Neural progenitor cell (in vitro differentiated cells): ENCODE measurements at regions not wholly inside any gene's neighbourhood (a gene's known extent, or its start where the extent isn't known, plus 50 kb on each side); places are given as distances from the start of the nearest gene placed in this dataset.
"Not testable (repeated sequence)": the region's sequence is repeated elsewhere in the genome, so short reads cannot be mapped to it uniquely, and the experiment has no call there.

Source experiments
- DNase-seq: peaks from one replicate; pipeline ENCODE4 v3.0.0-alpha.2; 2016; ENCODE audit warnings: low spot score
- H2AFZ ChIP-seq: fragments of 200-600 bp; sonication (generic); replicated peaks from 2 replicates; pipeline ENCODE4 v1.6.1; 2016; ENCODE audit warnings: antibody characterized with exemption
- H3F3A ChIP-seq: fragments of 200-600 bp; sonication (generic); 2 replicates; pipeline ENCODE4 v1.6.1; 2016; ENCODE audit warnings: antibody characterized with exemption, low read depth
- H3K27ac ChIP-seq: fragments of 200-600 bp; sonication (generic); 2 replicates; pipeline ENCODE4 v1.5.1; 2016; ENCODE audit warnings: mild to moderate bottlenecking
- H3K27me3 ChIP-seq: fragments of 200-600 bp; sonication (generic); 2 replicates; pipeline ENCODE4 v1.6.1; 2016; ENCODE audit warnings: mild to moderate bottlenecking, moderate library complexity
- H3K36me3 ChIP-seq: fragments of 200-600 bp; sonication (generic); 2 replicates; pipeline ENCODE4 v1.5.1; 2016
- H3K4me1 ChIP-seq: fragments of 200-600 bp; sonication (generic); 2 replicates; pipeline ENCODE4 v1.6.1; 2016; ENCODE audit warnings: mixed run types
- H3K4me2 ChIP-seq: fragments of 200-600 bp; sonication (generic); 2 replicates; pipeline ENCODE4 v1.6.1; 2016
- H3K4me3 ChIP-seq: fragments of 200-600 bp; sonication (generic); 2 replicates; pipeline ENCODE4 v1.5.1; 2016
- H3K79me2 ChIP-seq: fragments of 200-600 bp; sonication (generic); 2 replicates; pipeline ENCODE4 v1.6.1; 2016; ENCODE audit warnings: low read depth
- H3K9ac ChIP-seq: fragments of 200-600 bp; sonication (generic); 2 replicates; pipeline ENCODE4 v1.6.1; 2016
- H3K9me3 ChIP-seq: fragments of 200-600 bp; sonication (generic); 2 replicates; pipeline ENCODE4 v1.5.1; 2016; ENCODE audit warnings: low read depth
- H4K20me1 ChIP-seq: fragments of 200-600 bp; sonication (generic); 2 replicates; pipeline ENCODE4 v1.6.1; 2016; ENCODE audit warnings: low read depth
- H3K27ac Mint-ChIP-seq: 3 replicates; pipeline ENCODE4 v1.8.0; 2021; ENCODE audit warnings: mixed read lengths
- H3K27me3 Mint-ChIP-seq: 2 replicates; pipeline ENCODE4 v1.8.0; 2022; ENCODE audit warnings: low read depth, mild to moderate bottlenecking, inconsistent platforms, moderate library complexity, mixed read lengths; ENCODE audit not compliant: insufficient read depth
- H3K36me3 Mint-ChIP-seq: 3 replicates; pipeline ENCODE4 v1.8.0; 2021; ENCODE audit warnings: mixed read lengths
- H3K4me1 Mint-ChIP-seq: 3 replicates; pipeline ENCODE4 v1.8.0; 2021; ENCODE audit warnings: mixed read lengths
- H3K4me3 Mint-ChIP-seq: 3 replicates; pipeline ENCODE4 v1.8.0; 2021; ENCODE audit warnings: mild to moderate bottlenecking, moderate library complexity, mixed read lengths
- H3K9me3 Mint-ChIP-seq: 3 replicates; pipeline ENCODE4 v1.8.0; 2020; ENCODE audit warnings: mixed read lengths
- EZH2 ChIP-seq: fragments of 200-600 bp; sonication (generic); IDR thresholded peaks from 2 replicates; pipeline ENCODE4 v1.6.1; 2017; ENCODE audit warnings: antibody characterized with exemption, mild to moderate bottlenecking, moderate library complexity
- EZH2phosphoT487 ChIP-seq: fragments of 200-600 bp; sonication (generic); IDR thresholded peaks from 2 replicates; pipeline ENCODE4 v1.6.1; 2017; ENCODE audit warnings: antibody characterized with exemption
- TF ChIP-seq, protein P1 (sequence below): fragments of 200-600 bp; sonication (generic); IDR thresholded peaks from 2 replicates; pipeline ENCODE4 v1.5.1; 2017; ENCODE audit warnings: antibody characterized with exemption, mild to moderate bottlenecking

DNA sequence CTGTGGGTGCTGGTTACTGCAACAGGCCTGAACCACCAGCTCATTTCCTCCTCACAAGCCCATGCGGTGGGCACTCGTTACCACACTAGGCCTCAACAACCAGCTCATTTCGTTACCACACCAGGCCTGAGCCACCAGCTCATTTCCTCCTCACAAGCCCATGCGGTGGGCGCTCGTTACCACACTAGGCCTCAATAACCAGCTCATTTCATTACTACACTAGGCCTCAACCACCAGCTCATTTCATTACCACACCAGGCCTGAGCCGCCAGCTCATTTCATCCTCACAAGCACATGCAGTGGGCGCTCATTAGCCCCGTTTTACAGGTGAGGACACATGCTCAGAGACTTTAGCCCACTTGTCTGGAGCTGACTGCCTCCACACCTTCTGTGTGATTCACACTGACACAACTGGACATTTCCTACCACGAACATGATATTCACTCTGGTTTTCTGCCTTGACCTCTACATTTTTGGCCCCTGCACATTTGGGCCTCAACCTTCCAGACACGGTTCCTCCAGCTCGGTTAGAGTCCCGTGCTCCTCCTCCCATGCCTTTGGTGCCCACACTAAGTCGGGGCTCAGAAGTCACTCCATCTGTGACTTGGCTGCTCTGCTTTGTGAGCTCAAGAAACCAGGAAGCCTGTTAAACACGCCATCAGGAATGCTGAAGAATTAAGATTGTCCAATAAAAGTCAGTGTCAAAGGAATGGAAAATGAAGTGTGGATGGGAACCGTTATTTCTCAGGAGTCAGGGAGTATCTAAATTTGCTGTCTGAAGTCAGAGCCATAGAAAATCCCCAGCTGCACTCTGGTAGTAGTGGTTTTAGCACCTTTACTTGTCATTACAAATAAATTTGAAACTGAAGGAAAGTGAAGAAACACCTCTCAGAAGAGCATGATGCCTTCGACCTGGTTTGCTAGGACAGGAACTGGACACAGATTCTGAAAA is 55.8 kb upstream of the LANCL2 start:
- no peak for TF ChIP-seq EZH2phosphoT487
- no peak for TF ChIP-seq EZH2
- TF ChIP-seq, protein P1, sequence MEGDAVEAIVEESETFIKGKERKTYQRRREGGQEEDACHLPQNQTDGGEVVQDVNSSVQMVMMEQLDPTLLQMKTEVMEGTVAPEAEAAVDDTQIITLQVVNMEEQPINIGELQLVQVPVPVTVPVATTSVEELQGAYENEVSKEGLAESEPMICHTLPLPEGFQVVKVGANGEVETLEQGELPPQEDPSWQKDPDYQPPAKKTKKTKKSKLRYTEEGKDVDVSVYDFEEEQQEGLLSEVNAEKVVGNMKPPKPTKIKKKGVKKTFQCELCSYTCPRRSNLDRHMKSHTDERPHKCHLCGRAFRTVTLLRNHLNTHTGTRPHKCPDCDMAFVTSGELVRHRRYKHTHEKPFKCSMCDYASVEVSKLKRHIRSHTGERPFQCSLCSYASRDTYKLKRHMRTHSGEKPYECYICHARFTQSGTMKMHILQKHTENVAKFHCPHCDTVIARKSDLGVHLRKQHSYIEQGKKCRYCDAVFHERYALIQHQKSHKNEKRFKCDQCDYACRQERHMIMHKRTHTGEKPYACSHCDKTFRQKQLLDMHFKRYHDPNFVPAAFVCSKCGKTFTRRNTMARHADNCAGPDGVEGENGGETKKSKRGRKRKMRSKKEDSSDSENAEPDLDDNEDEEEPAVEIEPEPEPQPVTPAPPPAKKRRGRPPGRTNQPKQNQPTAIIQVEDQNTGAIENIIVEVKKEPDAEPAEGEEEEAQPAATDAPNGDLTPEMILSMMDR, result no peak
- Histone ChIP-seq H3K4me3 (no peak overlapping the region), H3F3A (no peaks in the 10 kb centered on the region), H3K27me3 (no peaks in the 10 kb centered on the region), H3K4me1 (no peaks in the 10 kb centered on the region), H3K9me3 (no peaks in the 10 kb centered on the region), H3K4me2 (no peak overlapping the region), H4K20me1 (no peaks in the 10 kb centered on the region), H2AFZ (no peak overlapping the region), H3K36me3 (no peaks in the 10 kb centered on the region), H3K79me2 (no peaks in the 10 kb centered on the region), H3K27ac (no peak overlapping the region), H3K9ac (no peak overlapping the region)
- no peak overlapping the region for H3K27ac Mint-ChIP-seq
- DNase-seq, result no peak
- H3K4me3 Mint-ChIP-seq, result no peak overlapping the region
- peaks cover 15% of the 10 kb centered on the region for H3K9me3 Mint-ChIP-seq
- H3K36me3 Mint-ChIP-seq, result peaks cover 4% of the 10 kb centered on the region
- H3K27me3 Mint-ChIP-seq, result peaks cover 5% of the 10 kb centered on the region
- no peaks in the 10 kb centered on the region for H3K4me1 Mint-ChIP-seq

DNA sequence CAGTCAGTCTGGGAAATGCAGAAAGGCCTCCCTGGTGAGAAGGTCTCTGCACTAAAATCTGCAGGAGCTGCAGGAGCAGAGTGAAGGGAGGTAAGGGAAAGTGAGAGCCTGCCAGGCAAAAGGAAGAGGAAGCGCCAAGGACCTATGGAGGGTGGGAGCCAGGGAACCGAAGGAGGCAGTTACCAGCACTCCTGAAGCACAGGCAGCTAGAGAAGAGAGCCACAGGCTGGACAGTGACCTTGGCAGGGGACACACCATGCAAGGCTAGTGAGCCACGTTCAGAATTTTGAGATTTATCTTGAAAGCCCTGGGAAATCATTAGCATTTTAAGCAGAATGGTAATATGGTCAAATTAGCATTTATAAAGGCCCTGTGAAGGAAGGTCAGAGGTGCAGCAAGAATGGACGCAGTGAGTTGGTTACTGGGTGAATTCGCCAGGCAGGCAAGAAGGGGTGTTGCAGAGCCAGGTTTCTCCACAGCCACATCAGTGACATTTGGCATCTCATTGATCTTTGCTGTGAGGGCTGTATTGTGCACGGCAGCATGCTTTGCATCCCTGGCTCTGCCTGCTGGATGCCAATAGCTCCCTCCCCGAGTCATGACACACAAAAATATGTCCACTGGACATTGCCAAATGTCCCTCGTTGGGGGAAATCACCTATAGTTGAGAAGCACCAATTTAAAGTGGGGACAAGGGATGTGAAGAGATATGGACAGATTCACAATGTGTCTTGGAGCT is 54.7 kb upstream of the LANCL2 start:
- peaks cover 4% of the 10 kb centered on the region for H3K36me3 Mint-ChIP-seq
- H3K9me3 Mint-ChIP-seq, result peaks cover 15% of the 10 kb centered on the region

DNA sequence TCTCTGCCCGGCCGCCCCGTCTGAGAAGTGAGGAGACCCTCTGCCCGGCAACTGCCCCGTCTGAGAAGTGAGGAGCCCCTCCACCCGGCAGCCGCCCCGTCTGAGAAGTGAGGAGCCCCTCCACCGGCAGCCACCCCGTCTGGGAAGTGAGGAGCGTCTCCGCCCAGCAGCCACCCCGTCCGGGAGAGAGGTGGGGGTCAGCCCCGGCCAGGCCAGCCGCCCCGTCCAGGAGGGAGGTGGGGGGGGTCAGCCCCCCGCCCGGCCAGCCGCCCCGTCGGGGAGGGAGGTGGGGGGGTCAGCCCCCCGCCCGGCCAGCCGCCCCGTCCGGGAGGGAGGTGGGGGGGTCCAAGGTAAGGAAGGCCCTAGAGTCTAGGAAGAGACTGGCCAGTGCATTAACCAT is 53.2 kb upstream of the LANCL2 start:
- H3K27ac Mint-ChIP-seq, H3K4me3 Mint-ChIP-seq, H3K36me3 Mint-ChIP-seq, H3K4me2 ChIP-seq, H3K79me2 ChIP-seq, H3K27ac ChIP-seq, H3K27me3 ChIP-seq, DNase-seq, H3K9ac ChIP-seq, H3K36me3 ChIP-seq, H3F3A ChIP-seq, H3K27me3 Mint-ChIP-seq, H3K9me3 ChIP-seq, H3K4me1 ChIP-seq, H3K4me3 ChIP-seq, H2AFZ ChIP-seq, H3K4me1 Mint-ChIP-seq, H4K20me1 ChIP-seq: not testable (repeated sequence)
- peaks cover 15% of the 10 kb centered on the region for H3K9me3 Mint-ChIP-seq

More for the DNA sequence above, 54.7 kb upstream of the LANCL2 start:
- TF ChIP-seq EZH2phosphoT487, result no peak
- TF ChIP-seq, protein P1, result no peak
- TF ChIP-seq EZH2, result no peak
- Histone ChIP-seq H3K4me3 (no peak overlapping the region), H3K79me2 (no peaks in the 10 kb centered on the region), H3K9ac (no peak overlapping the region), H2AFZ (no peak overlapping the region), H3K36me3 (no peaks in the 10 kb centered on the region), H3F3A (no peaks in the 10 kb centered on the region), H4K20me1 (no peaks in the 10 kb centered on the region), H3K4me1 (no peaks in the 10 kb centered on the region), H3K4me2 (no peak overlapping the region), H3K27ac (no peak overlapping the region), H3K9me3 (no peaks in the 10 kb centered on the region), H3K27me3 (no peaks in the 10 kb centered on the region)
- no peak overlapping the region for H3K4me3 Mint-ChIP-seq
- no peak for DNase-seq
- H3K27ac Mint-ChIP-seq, result no peak overlapping the region
- no peaks in the 10 kb centered on the region for H3K4me1 Mint-ChIP-seq
- H3K27me3 Mint-ChIP-seq, result peaks cover 5% of the 10 kb centered on the region

DNA sequence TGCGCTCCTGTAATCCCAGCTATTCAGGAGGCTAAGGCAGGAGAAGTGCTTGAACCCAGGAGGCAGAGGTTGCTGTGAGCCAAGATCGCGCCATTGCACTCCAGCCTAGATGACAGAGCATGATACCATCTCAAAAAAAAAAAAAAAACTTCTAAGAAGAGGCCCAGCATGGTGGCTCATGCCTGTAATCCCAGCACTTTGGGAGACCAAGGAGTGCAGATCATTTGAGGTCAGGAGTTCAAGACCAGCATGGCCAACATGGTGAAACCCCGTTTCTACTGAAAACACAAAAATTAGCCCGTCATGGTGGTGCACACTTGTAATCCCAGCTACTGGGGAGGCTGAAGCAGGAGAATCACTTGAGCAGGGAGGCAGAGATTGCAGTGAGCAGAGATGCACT is 51.5 kb upstream of the LANCL2 start:
- not testable (repeated sequence) for H3K4me1 Mint-ChIP-seq, H3K4me3 Mint-ChIP-seq, H3K79me2 ChIP-seq, H3K27ac Mint-ChIP-seq, H2AFZ ChIP-seq, H3K4me1 ChIP-seq, H3K27me3 Mint-ChIP-seq, DNase-seq, H3K9ac ChIP-seq, H4K20me1 ChIP-seq, H3F3A ChIP-seq, H3K4me3 ChIP-seq, H3K4me2 ChIP-seq, H3K27me3 ChIP-seq, H3K36me3 ChIP-seq, H3K36me3 Mint-ChIP-seq, H3K27ac ChIP-seq, H3K9me3 ChIP-seq
- H3K9me3 Mint-ChIP-seq, result peaks cover 15% of the 10 kb centered on the region
